ENCODE measurements at regions not wholly inside any gene's neighbourhood (a gene's known extent, or its start where the extent isn't known, plus 50 kb on each side); places are given as distances from the start of the nearest gene placed in this dataset.
"Not testable (repeated sequence)": the region's sequence is repeated elsewhere in the genome, so short reads cannot be mapped to it uniquely, and the experiment has no call there.

DNA sequence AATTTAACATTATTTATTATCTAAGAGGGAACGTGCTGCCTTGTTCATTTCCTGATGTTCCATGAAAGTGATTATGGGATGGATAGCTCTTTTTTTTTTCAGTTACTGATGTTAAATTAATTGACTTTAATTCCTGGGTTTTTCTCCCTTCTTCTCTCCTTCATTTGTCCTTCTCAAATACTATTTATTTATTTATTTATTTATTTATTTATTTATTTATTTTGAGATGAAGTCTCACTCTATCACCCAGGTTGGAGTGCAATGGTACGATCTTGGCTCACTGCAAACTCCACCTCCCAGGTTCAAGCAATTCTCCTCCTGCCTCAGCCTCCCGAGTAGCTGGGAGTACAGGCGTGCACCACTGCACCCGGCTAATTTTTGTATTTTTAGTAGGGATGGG is 127.4 kb upstream of the KIF5B start:
- TF ChIP-seq, protein P1, sequence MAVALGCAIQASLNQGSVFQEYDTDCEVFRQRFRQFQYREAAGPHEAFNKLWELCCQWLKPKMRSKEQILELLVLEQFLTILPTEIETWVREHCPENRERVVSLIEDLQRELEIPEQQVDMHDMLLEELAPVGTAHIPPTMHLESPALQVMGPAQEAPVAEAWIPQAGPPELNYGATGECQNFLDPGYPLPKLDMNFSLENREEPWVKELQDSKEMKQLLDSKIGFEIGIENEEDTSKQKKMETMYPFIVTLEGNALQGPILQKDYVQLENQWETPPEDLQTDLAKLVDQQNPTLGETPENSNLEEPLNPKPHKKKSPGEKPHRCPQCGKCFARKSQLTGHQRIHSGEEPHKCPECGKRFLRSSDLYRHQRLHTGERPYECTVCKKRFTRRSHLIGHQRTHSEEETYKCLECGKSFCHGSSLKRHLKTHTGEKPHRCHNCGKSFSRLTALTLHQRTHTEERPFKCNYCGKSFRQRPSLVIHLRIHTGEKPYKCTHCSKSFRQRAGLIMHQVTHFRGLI (CRISPR knock-in tag; IDR thresholded peaks at IDR 0.05): not testable (repeated sequence)
- not testable (repeated sequence) for TF ChIP-seq ARID2 (IDR thresholded peaks at IDR 0.05); MAFG (tag; conservative IDR thresholded peaks at IDR 0.05); HMG20A (CRISPR knock-in tag; conservative IDR thresholded peaks at IDR 0.05); SIN3B (IDR thresholded peaks at IDR 0.05; ENCODE audit: low read depth)

Measured in K562 (cell line).